H1 (cell line): ENCODE measurements at regions not wholly inside any gene's neighbourhood (a gene's known extent, or its start where the extent isn't known, plus 50 kb on each side); places are given as distances from the start of the nearest gene placed in this dataset.

Experiments used
- BCL11A ChIP-seq, 2 experiments: IDR thresholded peaks; one replicate each; pipeline ENCODE4 v1.6.1; 2011; ENCODE audit warnings: low read depth in 2 of 2, low read length in 2 of 2, mild to moderate bottlenecking in 2 of 2
- CTBP2 ChIP-seq: IDR thresholded peaks from 2 replicates; pipeline ENCODE4 v1.7.0; 2011; ENCODE audit warnings: borderline replicate concordance, mild to moderate bottlenecking, moderate library complexity, mixed read lengths, low read length; ENCODE audit not compliant: insufficient read depth, insufficient read length
- E2F6 ChIP-seq: IDR thresholded peaks from 2 replicates; pipeline ENCODE4 v1.6.1; 2012; ENCODE audit warnings: inconsistent platforms
- EP300 ChIP-seq, 2 experiments: IDR thresholded peaks; 1 replicate in 1 of 2; 2 replicates in 1 of 2; pipeline ENCODE4 v1.6.1; 2011 to 2012; ENCODE audit warnings: low read depth in 2 of 2, low read length in 2 of 2, mild to moderate bottlenecking in 2 of 2, borderline replicate concordance in 1 of 2, inconsistent platforms in 1 of 2, moderate library complexity in 1 of 2
- EZH2 ChIP-seq: fragments of 200-600 bp; sonication (generic); IDR thresholded peaks from 2 replicates; pipeline ENCODE4 v1.7.1; 2012; ENCODE audit warnings: low read depth, mild to moderate bottlenecking, moderate library complexity, low read length, inconsistent platforms; ENCODE audit not compliant: severe bottlenecking
- HDAC2 ChIP-seq, 2 experiments: fragments of 300-600 bp in 1 of 2; sonication (generic) in 1 of 2; IDR thresholded peaks; 2 replicates each; pipeline ENCODE4 v1.6.1; 2011 to 2012; ENCODE audit warnings: low read depth in 2 of 2, low read length in 2 of 2, mild to moderate bottlenecking in 2 of 2, moderate library complexity in 2 of 2, borderline replicate concordance in 1 of 2, inconsistent platforms in 1 of 2
- JUND ChIP-seq: IDR thresholded peaks from 2 replicates; pipeline ENCODE4 v1.6.1; 2011; ENCODE audit warnings: mild to moderate bottlenecking, improper control_type of control experiment, low read length
- SP1 ChIP-seq: IDR thresholded peaks from 2 replicates; pipeline ENCODE4 v1.6.1; 2011; ENCODE audit warnings: low read depth, low read length
- TF ChIP-seq, protein P1 (sequence below): fragments of 300-600 bp; sonication (generic); IDR thresholded peaks from 2 replicates; pipeline ENCODE4 v1.7.1; 2012; ENCODE audit warnings: low read length, moderate library complexity, mild to moderate bottlenecking, inconsistent platforms; ENCODE audit not compliant: insufficient replicate concordance

- TF ChIP-seq, protein P1, sequence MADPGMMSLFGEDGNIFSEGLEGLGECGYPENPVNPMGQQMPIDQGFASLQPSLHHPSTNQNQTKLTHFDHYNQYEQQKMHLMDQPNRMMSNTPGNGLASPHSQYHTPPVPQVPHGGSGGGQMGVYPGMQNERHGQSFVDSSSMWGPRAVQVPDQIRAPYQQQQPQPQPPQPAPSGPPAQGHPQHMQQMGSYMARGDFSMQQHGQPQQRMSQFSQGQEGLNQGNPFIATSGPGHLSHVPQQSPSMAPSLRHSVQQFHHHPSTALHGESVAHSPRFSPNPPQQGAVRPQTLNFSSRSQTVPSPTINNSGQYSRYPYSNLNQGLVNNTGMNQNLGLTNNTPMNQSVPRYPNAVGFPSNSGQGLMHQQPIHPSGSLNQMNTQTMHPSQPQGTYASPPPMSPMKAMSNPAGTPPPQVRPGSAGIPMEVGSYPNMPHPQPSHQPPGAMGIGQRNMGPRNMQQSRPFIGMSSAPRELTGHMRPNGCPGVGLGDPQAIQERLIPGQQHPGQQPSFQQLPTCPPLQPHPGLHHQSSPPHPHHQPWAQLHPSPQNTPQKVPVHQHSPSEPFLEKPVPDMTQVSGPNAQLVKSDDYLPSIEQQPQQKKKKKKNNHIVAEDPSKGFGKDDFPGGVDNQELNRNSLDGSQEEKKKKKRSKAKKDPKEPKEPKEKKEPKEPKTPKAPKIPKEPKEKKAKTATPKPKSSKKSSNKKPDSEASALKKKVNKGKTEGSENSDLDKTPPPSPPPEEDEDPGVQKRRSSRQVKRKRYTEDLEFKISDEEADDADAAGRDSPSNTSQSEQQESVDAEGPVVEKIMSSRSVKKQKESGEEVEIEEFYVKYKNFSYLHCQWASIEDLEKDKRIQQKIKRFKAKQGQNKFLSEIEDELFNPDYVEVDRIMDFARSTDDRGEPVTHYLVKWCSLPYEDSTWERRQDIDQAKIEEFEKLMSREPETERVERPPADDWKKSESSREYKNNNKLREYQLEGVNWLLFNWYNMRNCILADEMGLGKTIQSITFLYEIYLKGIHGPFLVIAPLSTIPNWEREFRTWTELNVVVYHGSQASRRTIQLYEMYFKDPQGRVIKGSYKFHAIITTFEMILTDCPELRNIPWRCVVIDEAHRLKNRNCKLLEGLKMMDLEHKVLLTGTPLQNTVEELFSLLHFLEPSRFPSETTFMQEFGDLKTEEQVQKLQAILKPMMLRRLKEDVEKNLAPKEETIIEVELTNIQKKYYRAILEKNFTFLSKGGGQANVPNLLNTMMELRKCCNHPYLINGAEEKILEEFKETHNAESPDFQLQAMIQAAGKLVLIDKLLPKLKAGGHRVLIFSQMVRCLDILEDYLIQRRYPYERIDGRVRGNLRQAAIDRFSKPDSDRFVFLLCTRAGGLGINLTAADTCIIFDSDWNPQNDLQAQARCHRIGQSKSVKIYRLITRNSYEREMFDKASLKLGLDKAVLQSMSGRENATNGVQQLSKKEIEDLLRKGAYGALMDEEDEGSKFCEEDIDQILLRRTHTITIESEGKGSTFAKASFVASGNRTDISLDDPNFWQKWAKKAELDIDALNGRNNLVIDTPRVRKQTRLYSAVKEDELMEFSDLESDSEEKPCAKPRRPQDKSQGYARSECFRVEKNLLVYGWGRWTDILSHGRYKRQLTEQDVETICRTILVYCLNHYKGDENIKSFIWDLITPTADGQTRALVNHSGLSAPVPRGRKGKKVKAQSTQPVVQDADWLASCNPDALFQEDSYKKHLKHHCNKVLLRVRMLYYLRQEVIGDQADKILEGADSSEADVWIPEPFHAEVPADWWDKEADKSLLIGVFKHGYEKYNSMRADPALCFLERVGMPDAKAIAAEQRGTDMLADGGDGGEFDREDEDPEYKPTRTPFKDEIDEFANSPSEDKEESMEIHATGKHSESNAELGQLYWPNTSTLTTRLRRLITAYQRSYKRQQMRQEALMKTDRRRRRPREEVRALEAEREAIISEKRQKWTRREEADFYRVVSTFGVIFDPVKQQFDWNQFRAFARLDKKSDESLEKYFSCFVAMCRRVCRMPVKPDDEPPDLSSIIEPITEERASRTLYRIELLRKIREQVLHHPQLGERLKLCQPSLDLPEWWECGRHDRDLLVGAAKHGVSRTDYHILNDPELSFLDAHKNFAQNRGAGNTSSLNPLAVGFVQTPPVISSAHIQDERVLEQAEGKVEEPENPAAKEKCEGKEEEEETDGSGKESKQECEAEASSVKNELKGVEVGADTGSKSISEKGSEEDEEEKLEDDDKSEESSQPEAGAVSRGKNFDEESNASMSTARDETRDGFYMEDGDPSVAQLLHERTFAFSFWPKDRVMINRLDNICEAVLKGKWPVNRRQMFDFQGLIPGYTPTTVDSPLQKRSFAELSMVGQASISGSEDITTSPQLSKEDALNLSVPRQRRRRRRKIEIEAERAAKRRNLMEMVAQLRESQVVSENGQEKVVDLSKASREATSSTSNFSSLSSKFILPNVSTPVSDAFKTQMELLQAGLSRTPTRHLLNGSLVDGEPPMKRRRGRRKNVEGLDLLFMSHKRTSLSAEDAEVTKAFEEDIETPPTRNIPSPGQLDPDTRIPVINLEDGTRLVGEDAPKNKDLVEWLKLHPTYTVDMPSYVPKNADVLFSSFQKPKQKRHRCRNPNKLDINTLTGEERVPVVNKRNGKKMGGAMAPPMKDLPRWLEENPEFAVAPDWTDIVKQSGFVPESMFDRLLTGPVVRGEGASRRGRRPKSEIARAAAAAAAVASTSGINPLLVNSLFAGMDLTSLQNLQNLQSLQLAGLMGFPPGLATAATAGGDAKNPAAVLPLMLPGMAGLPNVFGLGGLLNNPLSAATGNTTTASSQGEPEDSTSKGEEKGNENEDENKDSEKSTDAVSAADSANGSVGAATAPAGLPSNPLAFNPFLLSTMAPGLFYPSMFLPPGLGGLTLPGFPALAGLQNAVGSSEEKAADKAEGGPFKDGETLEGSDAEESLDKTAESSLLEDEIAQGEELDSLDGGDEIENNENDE: no peak
- TF ChIP-seq EZH2: no peak
- TF ChIP-seq E2F6: no peak
- TF ChIP-seq BCL11A (IDR thresholded peaks at IDR 0.05; ENCODE audit: low read depth in 2 of 2, low read length in 2 of 2): no peak
- no peak for TF ChIP-seq JUND
- TF ChIP-seq HDAC2 (IDR thresholded peaks at IDR 0.05; ENCODE audit: borderline replicate concordance in 1 of 2, low read depth in 2 of 2, low read length in 2 of 2): no peak
- TF ChIP-seq CTBP2: no peak
- TF ChIP-seq EP300 (IDR thresholded peaks at IDR 0.05; ENCODE audit: borderline replicate concordance in 1 of 2, low read depth in 2 of 2, low read length in 2 of 2): no peak
- TF ChIP-seq SP1: no peak
Observed at GRCh38 chr9:107832871-107833270, 343.3 kb upstream of the KLF4 start (continued).
